ENCODE measurements at regions not wholly inside any gene's neighbourhood (a gene's known extent, or its start where the extent isn't known, plus 50 kb on each side); places are given as distances from the start of the nearest gene placed in this dataset.

DNA sequence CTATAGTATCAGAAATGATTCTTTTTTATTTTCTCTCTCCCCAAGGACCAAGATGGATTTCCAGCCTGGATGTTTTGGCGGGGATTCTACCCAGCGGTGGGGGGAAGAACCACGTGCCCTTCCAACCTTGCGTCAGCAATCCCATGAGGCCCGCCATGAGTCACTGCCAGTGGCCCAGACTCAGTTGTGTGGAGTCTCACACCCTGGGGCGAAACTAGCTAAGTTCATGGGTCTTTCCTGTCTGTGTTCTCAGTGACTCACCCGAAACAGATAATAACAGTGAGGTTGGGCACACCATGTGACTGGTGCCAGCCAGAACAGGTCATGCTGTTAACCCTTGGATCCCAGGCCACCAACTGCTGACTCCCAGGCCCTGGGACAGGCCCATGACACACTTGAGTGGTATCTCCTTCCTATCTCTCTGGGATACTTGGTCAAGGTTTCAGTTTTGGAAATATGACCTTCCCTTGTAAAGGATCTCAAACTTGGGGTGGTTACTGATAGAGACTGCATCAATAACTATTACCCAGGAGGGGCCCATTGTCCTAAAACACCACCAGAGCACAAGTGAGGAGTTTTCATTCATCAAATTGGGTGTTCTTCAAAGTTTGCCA is 98.0 kb upstream of the DUSP10 start:
- DNase-seq = no peak

DNA sequence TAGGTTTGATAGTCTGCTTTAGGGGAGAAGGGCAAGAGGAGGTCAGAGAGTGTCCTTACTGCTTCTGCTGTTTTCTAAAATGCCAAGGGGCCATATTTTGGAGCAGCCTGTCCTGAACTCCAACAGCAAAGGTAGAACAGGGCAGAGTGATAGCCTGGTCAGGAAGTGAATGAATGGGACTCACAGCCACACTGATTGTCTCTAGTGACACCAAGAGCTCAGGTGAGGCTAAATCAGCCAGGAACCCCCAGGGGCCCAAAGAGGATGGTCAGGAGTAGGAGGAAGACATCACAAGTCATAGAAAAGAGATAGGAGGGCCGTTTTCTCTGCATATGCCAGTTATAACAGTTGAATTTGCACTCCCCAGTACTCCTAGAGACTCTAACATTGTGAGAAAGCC is 97.4 kb upstream of the DUSP10 start:
- DNase-seq = no peak

DNA sequence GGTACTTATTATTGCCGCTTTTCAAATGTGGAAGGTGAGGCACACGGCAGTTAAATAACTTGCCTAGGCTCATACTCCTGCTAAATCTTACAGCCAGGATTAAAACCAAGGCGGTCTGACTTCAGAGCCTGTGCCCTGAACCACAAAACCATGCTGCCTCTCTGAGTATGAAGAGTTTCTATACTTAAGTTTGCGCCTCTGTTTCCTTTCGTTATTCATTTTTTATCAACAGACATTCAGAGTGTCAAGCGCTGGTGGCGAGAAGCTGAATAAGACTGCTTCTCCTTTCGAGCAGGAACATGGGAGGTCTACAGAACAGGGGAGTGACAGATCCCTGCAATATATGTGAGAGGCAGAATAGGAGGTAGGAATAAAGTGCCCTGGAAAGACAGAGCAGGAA is 96.0 kb upstream of the DUSP10 start:
- no peak for DNase-seq

DNA sequence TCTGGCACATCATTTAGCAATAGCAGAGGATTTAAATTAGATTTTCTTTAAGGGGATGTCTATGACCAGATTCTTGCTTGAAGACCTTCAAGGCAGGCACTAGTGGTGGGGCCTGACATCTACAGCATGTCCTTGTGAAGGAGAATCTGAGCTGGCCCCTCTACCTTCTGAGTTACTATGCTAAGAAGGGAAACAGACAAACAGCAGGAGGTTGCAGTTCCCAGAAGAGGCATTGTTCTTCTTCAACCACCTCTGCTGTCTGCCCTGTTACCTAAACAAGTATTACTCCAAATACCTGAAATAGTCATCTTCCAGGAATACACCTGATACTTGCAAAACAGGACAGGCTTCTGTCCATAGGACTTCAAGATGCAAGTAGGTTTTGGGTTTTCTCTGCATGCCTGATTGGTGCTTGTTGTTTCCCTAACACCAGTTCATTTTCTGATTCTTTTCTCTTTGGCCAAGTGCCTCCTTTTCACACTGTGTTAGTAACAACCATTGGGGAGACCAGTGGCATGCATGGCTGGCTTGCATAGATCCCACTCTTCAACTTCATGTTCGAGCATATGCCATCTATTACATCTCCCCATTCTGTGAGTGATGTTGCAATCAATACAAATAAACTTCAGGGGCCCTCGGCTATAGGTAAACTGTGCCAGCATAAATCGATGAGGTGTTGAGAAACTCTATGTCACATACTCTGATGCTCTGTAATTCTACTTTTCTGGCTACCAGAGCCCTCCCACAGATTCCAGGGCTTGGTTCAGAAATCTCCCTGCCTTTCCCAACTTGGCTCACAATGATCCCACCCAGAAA is 93.0 kb upstream of the DUSP10 start:
- no peak for DNase-seq

DNA sequence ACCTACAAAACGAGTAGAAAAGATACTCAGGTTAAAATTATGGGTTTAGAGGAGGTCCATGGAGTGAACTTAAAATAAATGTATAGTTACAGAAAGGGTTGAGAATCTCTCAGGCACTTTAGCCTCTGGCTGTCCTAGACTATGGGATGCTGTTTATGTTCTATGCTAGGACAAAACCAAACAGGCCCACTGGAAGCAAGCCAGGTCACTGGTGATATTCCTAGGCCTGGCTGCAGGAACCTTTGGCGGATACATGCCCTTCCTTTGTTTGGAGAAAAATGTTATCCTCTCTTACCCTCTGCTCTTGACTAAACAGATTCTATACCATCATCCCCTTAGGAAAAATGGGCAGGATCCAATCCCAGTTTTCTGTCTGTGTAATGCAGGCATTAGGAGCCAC is 90.7 kb upstream of the DUSP10 start:
- DNase-seq = no peak

DNA sequence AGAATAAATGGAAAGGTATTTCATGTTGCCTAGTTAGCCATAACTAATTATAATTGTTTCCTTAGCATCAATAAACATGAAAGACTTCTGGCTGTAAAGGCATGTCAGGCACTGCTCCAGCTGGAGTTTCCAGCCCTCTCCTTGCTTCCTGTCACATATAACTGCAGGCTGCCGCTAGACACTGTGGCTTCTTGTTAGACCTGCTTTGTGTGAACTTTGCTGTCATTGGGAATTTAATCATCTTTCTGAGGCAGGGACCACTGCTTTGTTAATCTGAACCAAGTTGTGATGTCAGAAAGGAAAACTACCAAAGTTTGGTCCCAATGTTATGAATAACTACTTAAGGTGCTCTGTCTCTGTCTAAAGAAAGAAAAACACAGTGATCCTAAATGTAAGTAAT is 90.3 kb upstream of the DUSP10 start:
- DNase-seq = no peak

DNA sequence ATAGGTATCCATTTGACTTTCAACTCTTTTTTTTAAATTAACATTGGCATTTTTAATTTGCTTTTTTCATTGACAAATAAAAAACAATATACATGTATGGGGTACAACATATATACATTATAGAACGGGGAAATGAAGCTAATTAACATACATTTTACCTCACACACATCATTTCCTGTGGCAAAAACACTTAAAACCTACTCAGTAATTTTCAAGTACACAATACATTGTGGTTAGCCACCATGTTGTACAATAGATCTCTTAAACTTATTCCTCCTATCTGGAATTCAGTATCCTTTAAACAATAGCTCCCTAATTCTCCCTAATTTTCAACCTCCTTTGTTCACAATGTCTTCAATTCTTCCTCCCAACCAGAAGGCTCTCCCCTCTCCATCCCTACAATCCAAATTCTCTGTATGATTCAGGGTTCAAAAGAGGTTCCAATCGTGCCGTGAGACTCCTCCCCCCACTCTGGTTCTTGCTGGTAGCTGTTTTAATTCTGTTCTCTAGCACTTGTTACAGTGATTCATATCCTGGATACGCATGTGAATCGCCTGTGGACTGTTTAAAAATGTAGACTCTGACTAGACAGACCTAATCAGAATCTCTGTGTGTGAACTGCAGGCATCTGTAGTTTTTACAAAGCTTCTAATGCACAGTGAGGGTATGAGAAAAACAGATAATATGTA is 87.6 kb upstream of the DUSP10 start:
- DNase-seq = no peak

DNA sequence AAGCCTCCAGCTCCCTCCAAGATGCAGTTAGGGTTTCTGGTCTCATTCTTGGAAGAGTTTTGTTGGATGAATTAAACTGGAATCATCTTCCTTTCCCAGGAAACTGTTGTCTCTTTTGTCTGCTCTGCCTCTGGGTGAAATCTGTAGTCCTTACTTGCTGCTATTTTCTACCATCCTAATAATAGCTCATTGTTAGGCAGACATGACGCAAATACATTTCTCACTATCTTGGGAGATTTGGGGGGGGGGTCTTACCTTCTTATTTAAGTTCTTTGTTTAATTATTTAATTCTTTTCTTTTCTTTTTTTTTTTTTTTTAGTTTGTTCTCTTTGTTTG is 85.4 kb upstream of the DUSP10 start:
- DNase-seq = no peak

DNA sequence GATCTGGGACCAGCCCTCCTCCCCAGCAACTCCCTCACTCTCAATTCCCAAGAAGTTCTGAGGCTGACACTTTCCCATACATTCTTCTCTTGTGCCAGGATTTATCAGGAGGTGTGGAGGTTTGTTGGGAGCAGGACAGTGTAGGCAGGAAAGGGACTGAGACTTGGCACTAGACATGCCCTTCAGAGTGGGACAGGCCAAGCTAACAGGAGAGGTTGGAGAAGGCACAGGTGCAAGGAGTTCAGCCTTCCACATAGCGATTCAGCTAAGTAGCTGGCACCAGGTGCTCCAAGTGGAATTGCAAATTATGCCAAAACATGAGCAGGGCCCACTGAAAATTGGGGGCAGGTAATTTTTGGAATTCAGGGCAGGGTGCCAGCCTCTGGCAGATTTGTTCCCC is 83.0 kb upstream of the DUSP10 start:
- DNase-seq = no peak

DNA sequence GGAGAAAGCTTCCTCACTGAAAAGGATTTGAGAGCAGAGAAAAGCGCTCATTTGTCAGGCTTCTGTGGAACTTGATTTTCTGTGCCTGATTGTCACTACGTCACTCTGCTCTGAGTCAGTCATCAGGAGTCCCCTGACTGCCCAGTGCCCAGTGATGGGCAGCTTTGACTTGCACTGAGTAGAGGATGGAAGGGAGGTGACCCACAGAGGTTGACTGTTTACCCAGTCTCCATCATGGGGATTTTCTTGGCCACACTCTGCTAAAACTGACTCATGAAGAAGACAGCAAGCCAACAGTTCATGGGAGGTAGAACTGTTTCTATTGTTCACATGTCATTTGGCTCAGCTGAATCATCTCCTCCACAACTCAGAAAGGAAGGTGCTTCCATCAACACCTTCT is 82.1 kb upstream of the DUSP10 start:
- no peak for DNase-seq

DNA sequence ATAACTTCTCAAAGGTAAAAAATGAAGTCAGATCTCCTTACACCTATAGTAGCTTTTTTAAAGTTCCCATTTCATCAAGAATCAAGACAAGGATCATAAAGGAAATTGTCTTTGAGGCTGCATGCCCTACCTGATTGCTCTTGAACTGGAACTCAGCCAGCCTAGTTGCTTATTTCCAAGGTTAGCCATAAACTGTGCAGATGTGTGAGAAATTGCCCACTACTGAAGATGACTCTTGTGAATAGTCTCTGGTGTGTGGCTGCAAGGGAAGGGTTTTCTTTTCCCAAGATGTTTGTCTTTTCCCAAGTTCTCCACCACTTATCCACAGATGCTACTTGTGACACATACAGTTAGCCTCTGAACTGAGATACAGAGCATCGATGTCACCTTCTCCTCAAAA is 81.7 kb upstream of the DUSP10 start:
- no peak for DNase-seq

DNA sequence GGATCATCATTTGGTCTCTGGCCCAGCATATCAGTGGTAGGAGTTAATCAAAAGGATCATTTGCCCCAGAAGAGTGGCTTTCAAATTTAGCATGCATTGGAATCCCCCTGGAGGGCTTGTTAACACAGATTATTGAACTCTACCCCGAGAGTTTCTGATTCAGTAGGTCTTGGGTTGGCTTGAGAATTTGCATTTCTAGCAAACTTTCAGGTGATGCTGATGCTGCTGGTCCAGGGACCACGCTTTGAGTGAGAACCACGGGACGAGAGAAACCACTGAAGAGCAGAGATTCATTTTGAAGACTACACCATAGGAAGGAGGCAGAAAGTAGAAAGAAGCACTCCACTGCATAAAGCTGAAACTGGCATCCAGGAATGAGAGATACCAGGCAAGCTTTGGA is 81.3 kb upstream of the DUSP10 start:
- DNase-seq = no peak

DNA sequence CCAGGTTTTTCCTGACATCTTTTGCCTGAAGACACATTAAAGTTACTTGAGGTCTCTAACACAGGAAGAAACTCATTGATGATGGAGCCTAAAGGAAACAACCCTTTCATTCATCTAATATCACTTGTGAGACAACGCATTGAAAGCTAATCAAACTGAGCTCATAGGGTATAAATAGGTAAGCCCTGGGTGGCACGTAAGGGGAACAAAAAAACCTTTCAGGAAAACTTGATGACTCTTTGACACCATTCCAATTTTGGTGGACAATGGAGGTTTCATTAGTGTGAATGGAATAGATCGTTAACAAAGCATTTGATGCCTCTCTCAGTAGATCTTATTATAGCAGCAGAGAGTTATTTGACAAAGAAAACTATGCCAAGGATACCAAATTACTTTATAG is 80.7 kb upstream of the DUSP10 start:
- DNase-seq = no peak

DNA sequence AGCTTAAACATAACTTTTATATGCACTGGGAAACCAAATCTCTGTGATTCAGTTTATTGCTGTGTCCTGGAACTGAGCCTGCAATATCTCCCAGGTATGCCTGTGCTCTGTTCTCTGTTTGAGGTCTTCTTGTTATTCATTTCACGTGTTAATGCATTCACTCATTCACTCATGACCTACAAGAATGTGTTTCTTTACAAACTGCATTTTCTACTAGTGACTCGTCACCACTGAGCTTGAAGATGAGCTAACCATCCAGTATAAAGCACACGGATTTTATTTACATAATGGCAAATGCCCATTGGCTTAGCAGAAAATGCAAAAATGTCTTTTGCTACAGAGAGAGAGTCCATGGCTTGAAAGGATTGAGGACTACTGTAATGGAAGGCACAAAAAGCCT is 75.0 kb upstream of the DUSP10 start:
- DNase-seq = no peak

DNA sequence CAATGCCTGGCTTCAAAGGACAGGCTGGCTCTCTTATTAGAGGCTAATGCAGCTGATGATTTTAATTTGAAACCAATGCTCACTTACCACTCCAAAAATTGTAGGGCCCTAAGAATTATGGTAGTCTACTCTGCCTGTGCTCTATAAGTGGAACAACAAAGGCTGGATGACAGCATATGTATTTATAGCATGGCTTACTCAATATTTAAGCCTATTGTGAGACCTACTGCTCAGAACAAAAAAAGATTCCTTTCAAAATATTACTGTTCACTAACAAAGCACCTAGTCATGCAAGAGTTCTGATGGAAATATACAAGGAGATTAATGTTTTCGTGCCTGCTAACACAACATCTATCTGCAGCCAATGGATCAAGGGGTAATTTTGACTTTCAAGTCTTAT is 73.8 kb upstream of the DUSP10 start:
- no peak for DNase-seq

DNA sequence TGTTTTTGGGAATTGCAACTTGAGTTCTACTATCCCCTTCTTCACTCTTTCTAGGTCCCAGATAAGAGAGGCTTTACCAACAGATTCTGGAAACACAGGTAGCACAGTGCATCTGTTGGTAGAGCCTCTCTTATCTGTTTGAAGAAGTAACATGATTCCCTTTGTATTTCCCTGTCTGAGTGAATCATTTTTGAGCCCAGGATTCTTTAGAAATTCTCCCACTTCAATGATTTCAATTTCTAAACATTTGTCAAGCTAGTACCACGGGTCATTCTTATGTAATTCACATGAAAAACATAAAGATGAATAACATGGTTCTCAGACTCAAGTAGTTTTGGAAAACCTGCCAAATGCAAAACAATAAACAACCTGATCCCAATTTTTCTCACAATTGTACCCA is 72.0 kb upstream of the DUSP10 start:
- no peak for DNase-seq

DNA sequence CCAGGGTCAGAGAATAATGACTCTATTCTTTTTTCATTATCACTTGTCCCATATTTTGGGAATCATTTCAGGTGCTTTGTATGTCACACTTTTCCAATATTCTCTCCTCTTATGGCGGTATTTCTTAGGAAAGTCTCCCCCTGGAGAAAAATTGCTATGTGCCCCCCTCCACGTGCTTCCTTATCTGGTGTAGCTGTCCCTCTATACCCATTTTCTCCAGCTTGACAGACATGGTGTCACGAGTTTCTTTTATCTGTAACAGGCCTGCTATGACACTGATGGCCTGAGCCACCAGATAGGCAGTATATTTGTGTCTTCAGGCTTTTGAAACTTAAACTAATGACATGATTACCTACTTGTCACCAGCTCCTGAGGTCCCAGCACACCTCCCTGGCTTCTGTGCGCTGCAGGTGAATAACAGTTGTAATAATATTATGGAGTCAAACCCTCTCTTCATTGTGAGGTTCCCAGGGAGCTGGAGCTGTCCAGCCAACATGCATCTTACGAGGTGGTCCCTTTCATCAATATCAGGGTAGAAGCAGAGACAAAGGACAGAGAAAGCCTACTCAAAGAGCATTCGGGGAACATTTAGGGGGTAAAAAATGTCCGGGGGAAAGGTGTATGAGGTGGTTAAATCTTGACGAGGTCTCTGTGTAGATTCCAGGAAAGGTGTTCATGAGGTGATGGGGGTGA is 71.2 kb upstream of the DUSP10 start:
- no peak for DNase-seq

DNA sequence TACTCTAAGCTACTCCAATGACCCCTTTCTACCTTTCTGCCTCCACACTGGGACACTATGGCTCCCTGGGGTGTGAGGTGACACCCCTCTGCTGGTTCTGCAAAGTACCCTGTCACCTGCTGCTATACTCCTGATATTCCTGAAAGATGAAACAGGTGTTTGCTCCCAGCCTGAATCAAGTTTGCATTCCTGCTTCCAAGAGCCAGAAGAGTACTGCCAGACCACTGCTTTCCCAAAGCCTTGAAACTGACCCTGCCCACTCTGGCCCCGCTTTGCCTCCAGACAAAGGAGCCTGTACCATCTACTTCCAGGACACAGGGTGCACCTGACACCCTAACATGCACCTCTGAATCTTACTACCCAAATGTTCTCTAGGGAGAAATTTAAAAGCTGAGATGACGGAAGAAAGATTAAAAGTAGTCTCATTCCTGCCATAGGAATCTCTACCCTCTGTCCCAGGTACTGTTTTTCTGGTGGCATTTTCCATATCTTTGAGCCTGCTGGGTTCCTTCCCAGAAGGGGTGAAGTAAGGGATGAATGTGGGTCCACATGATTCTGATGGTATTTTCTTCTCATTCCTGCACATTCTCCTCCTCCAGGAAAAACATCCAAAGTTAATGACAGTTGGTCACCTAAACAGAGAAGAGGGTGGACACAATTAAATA is 70.3 kb upstream of the DUSP10 start:
- DNase-seq = no peak

DNA sequence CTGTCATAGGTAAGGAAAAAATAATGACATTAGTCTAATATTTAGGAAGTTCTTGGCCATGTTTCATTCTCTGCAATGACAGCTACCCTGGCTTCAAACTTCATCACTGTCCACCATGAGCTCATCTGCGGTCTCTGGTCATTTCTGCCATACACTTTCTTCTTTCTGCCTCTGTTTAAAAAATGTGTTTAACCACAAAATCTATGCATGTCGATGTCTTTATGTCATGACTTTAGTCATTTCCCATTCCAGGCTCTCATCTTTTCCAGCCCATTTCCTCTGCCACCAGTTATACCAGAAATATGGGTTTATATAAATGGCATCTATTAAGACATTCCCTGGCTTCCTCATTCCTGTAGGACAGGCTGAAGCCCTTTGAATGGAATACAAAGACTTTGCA is 68.5 kb upstream of the DUSP10 start:
- no peak for DNase-seq

DNA sequence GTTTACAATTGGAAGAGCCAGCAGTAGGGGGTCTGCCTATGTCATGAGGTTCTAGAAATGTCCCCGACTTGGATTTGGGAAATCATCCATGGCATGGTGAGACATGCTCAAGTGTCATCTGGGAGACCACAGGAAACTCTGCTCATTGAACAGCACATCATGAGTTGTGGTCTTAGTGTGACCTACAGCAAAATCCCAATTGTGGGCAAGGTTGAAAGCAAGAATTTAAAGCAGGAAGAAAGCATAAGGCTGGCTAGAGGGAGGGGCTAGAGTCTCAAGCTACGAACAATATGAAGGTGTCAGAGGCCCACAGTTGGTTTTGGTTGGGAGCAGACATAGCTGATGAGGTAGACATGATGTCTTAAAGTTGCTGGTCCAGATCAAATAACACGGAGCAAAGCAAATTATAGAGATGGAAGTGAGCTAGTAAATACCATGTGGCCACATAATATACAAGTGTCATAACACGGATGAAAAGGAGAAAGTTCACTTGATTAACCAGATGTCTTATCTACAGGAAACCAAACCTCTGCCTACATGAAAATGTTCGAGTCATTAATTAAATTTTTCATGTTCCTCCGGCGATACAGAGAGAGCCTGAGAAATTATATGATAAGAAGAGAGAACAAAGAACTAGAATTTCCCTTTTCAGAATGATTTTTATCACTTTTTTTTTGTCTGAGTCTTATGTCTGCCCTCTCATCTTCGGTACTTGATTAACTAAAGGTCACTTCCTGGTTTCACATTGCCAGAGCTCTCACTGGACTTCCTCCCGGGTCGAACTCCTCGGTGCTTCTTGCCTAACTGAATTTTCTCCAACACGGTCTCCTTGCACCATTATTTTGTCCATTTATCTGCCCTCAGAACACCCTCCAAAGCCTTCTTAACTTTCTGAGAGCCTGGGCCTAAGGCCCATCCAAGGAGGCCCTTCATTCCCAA is 67.5 kb upstream of the DUSP10 start:
- no peak for DNase-seq

DNA sequence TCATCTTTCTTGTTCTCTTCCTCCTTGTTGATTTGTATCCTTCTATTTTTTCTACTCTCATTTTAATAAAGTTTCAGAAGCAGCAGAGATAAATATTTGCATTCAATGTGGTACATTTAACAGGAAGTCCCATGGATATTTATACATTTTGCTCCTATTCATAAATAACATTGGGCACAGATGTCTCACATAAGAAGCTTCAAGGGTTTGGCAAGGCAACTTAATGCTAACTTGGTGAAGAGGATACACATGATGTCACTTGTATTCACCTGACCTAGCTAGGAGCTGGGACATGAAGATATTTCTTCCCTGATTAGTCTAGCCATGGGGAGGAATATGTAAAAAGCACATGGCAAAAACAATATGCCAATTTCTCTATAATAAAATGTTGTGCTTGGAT is 65.1 kb upstream of the DUSP10 start:
- DNase-seq = no peak

DNA sequence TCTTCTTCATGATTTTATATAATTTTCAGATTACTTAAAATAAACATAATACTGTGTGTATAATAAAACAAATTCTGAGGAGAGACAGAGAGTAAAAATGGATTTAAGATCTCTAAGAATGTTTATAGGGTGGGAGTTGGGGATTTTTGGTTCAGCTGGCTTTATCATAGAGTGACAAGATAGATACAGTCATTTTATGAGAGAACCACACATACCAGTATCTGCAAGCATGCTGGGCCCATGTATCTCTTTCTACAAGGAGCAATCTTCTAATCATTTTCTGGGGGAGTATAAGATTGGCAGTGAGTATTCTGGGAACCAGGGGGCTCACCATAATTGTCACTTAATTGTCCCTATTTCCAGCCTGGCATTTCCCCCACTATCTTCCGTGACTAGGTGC is 64.3 kb upstream of the DUSP10 start:
- DNase-seq = no peak
